K562 (cell line): ENCODE measurements at regions not wholly inside any gene's neighbourhood (a gene's known extent, or its start where the extent isn't known, plus 50 kb on each side); places are given as distances from the start of the nearest gene placed in this dataset.

ENCODE experiments used
- ATAC-seq: fragments of 200-7000 bp; cut with Tn5 transposase; 3 replicates; pipeline ENCODE4 v1.9.1; 2020; ENCODE audit warnings: moderate library complexity
- BruUV-seq: library from RNA; stranded (reverse); fragments of 400-500 nt; replicated peaks from 2 replicates; lab custom pipeline; 2021; lab: Mats Ljungman, UMichigan
- CTCF ChIA-PET: fragments of 300-600 bp; formaldehyde crosslinking; extraction: SDS; loops from one replicate; lab custom pipeline; 2021; ENCODE audit warnings: low intra/inter-chr PET ratio; lab: Yijun Ruan, JAX
- POLR2A ChIA-PET: fragments of 300-600, 350-650 bp; sonication (Branson Sonifier 250); formaldehyde crosslinking; extraction: SDS; loops from one replicate; lab custom pipeline; 2021; ENCODE audit warnings: antibody characterized with exemption, inconsistent platforms; lab: Yijun Ruan, JAX
- DNase-seq, 4 experiments: peaks; one replicate each; pipeline versions ENCODE4 v3.0.0 to v3.0.0-alpha.2; 2011 to 2018; ENCODE audit warnings: low spot score in 3 of 4, mixed read lengths in 3 of 4; ENCODE audit errors: extremely low read depth in 1 of 4
- FAIRE-seq: peaks from 2 replicates; lab custom pipeline; 2011; peaks lifted over from hg19 to GRCh38; lab: Jason Lieb, UNC
- H2AFZ ChIP-seq: 2 replicates; pipeline ENCODE4 v1.6.0; 2011; ENCODE audit warnings: low read depth, low read length, control low read depth, inconsistent platforms
- H3K27ac ChIP-seq: fragments of 200-600 bp; 3 replicates; pipeline ENCODE4 v1.8.0; 2011; ENCODE audit warnings: low read depth, mild to moderate bottlenecking, control low read depth, inconsistent platforms, low read length, moderate library complexity, mixed read lengths; ENCODE audit errors: extremely low read depth
- H3K27me3 ChIP-seq, 2 experiments: fragments of 300-600 bp in 1 of 2; 2 replicates in 1 of 2; 3 replicates in 1 of 2; pipeline versions ENCODE4 v1.6.0 to v1.8.0; 2011; ENCODE audit warnings: inconsistent platforms in 2 of 2, low read length in 2 of 2, mild to moderate bottlenecking in 1 of 2, mixed read lengths in 1 of 2, moderate library complexity in 1 of 2; ENCODE audit not compliant: control insufficient read depth in 2 of 2, insufficient read depth in 2 of 2
- H3K36me3 ChIP-seq: fragments of 300-600 bp; 3 replicates; pipeline ENCODE4 v1.8.0; 2011; ENCODE audit warnings: mild to moderate bottlenecking, low read length, inconsistent platforms; ENCODE audit not compliant: control insufficient read depth, insufficient read depth
- H3K4me1 ChIP-seq, 2 experiments: fragments of 200-600 bp in 1 of 2; replicated peaks in 1 of 2; 2 replicates in 1 of 2; 3 replicates in 1 of 2; pipeline versions ENCODE4 v1.5.1 to v1.8.0; 2011; ENCODE audit warnings: inconsistent platforms in 2 of 2, low read length in 2 of 2, mild to moderate bottlenecking in 1 of 2, mixed read lengths in 1 of 2, moderate library complexity in 1 of 2; ENCODE audit not compliant: control insufficient read depth in 2 of 2, insufficient read depth in 2 of 2
- H3K4me2 ChIP-seq: 2 replicates; pipeline ENCODE4 v1.6.1; 2011; ENCODE audit warnings: low read length, control low read depth, inconsistent platforms, mixed read lengths; ENCODE audit not compliant: insufficient read depth
- H3K4me3 ChIP-seq: fragments of 200-600 bp; sonication (generic), shearing (Covaris generic); 2 replicates; pipeline ENCODE4 v1.5.1; 2016; ENCODE audit warnings: control low read depth, inconsistent platforms
- H3K79me2 ChIP-seq: fragments of 200-600 bp; 3 replicates; pipeline ENCODE4 v1.8.0; 2011; ENCODE audit warnings: low read length, inconsistent platforms; ENCODE audit not compliant: control insufficient read depth, insufficient read depth
- H3K9ac ChIP-seq, 2 experiments: 2 replicates each; pipeline versions ENCODE4 v1.6.0 to v1.6.1; 2011; ENCODE audit warnings: low read depth in 2 of 2, low read length in 2 of 2, control low read depth in 1 of 2, inconsistent platforms in 1 of 2, mild to moderate bottlenecking in 1 of 2, mixed read lengths in 1 of 2; ENCODE audit not compliant: insufficient read depth in 1 of 2
- H3K9me1 ChIP-seq: one replicate; pipeline ENCODE4 v1.6.0; 2011; ENCODE audit warnings: inconsistent platforms, mild to moderate bottlenecking, low read length, moderate library complexity; ENCODE audit not compliant: control insufficient read depth, insufficient read depth
- H3K9me3 ChIP-seq: replicated peaks from 2 replicates; pipeline ENCODE4 v1.5.1; 2011; ENCODE audit warnings: low read depth, low read length, inconsistent platforms; ENCODE audit not compliant: control insufficient read depth, insufficient read depth
- H4K20me1 ChIP-seq: replicated peaks from 2 replicates; pipeline ENCODE4 v1.6.1; 2011; ENCODE audit warnings: low read length, inconsistent platforms, mixed read lengths; ENCODE audit not compliant: control insufficient read depth, insufficient read depth
- ATF7 ChIP-seq: fragments of 450-650 bp; IDR thresholded peaks from 2 replicates; pipeline ENCODE4 v1.7.1; 2014; ENCODE audit warnings: mild to moderate bottlenecking, moderate library complexity
- E2F4 ChIP-seq: sonication (generic); formaldehyde crosslinking; IDR thresholded peaks from 2 replicates; pipeline ENCODE4 v1.8.0; 2022; ENCODE audit warnings: mild to moderate bottlenecking, low read depth, missing genetic modification reagents
- GABPA ChIP-seq: fragments of 200-800 bp; sonication (Bioruptor generic); conservative IDR thresholded peaks from 2 replicates; pipeline ENCODE4 v1.6.1; 2016; ENCODE audit warnings: low read depth, missing genetic modification characterization, missing compliant biosample characterization
- MITF ChIP-seq: IDR thresholded peaks from 2 replicates; pipeline ENCODE4 v1.6.1; 2014; ENCODE audit warnings: antibody characterized with exemption
- NRF1 ChIP-seq, 2 experiments: fragments of 450-650 bp; IDR thresholded peaks in 1 of 2; conservative IDR thresholded peaks in 1 of 2; 2 replicates each; pipeline ENCODE4 v1.6.1; 2014; ENCODE audit warnings: mild to moderate bottlenecking in 2 of 2
- PRDM10 ChIP-seq: fragments of 450-650 bp; IDR thresholded peaks from 2 replicates; pipeline ENCODE4 v1.6.1; 2018; ENCODE audit not compliant: partially characterized antibody
- XRCC3 ChIP-seq: fragments of 450-650 bp; IDR thresholded peaks from 2 replicates; pipeline ENCODE4 v1.6.1; 2017; ENCODE audit warnings: mild to moderate bottlenecking, moderate library complexity
- ZNF551 ChIP-seq: fragments of 250-450 bp; sonication (Bioruptor Pico); IDR thresholded peaks from 2 replicates; pipeline ENCODE4 v1.5.0; 2021; ENCODE audit warnings: mild to moderate bottlenecking, moderate library complexity
- ZNF586 ChIP-seq: fragments of 450-650 bp; formaldehyde crosslinking; conservative IDR thresholded peaks from 2 replicates; pipeline ENCODE4 v1.4.0; 2020; ENCODE audit warnings: mild to moderate bottlenecking, moderate library complexity
- ZNF79 ChIP-seq: fragments of 250-450 bp; sonication (Bioruptor Pico); IDR thresholded peaks from 2 replicates; pipeline ENCODE4 v1.4.0; 2020; ENCODE audit warnings: low read depth, mild to moderate bottlenecking, moderate library complexity
- WGBS: fragments of 100-300 bp; shearing (Covaris generic); methylation state at CpG from one replicate; pipeline ENCODE4 v1.1.6; 2016; ENCODE audit warnings: low coverage, mixed read lengths; ENCODE audit not compliant: insufficient coverage; ENCODE audit errors: missing lambda C conversion rate; 5-methylcytosine and 5-hydroxymethylcytosine counted together
- in situ Hi-C: fragments of 300-500 bp; cut with MboI; formaldehyde crosslinking; loops from 4 replicates; pipeline ENCODE4 v1.15.0; 2018; ENCODE audit warnings: inconsistent platforms, mixed read lengths
- intact Hi-C: fragments of 100-400 bp; cut with micrococcal nuclease; formaldehyde crosslinking; loops from 2 replicates; pipeline ENCODE4 v1.14.2; 2022
- TF ChIP-seq, protein P1 (sequence below): fragments of 250-450 bp; sonication (Bioruptor Pico); IDR thresholded peaks from 2 replicates; pipeline ENCODE4 v1.4.0; 2020
- TF ChIP-seq, protein P2 (sequence below): fragments of 250-450 bp; sonication (Bioruptor Pico); IDR thresholded peaks from 2 replicates; pipeline ENCODE4 v1.5.0; 2020; ENCODE audit warnings: mild to moderate bottlenecking, borderline replicate concordance

GRCh38 chr11:130529366-130529765 is 80.9 kb downstream of the ADAMTS15 start:
- Histone ChIP-seq H2AFZ (no peak overlapping the region), H3K4me2 (no peak overlapping the region), H3K27me3 (peaks cover 10 to 25% of the 10 kb centered on the region in 2 experiments; a peak in 4 of 5 replicates)

More at GRCh38 chr11:130529366-130529765, 80.9 kb downstream of the ADAMTS15 start:
- H3K4me1 ChIP-seq: no peaks in the 10 kb centered on the region
- no peak overlapping the region for H3K9ac ChIP-seq
- no peak for DNase-seq
- no peak for FAIRE-seq
- no peak overlapping the region for H3K27ac ChIP-seq
- H3K9me3 ChIP-seq: no peaks in the 10 kb centered on the region
- no TSS peak for BruUV-seq
- in situ Hi-C loops (no loop called here), intact Hi-C loops (no loop called here)
- H3K4me3 ChIP-seq: no peak overlapping the region
- no peak for ATAC-seq
- ChIA-PET CTCF (no interaction called here), POLR2A (no interaction called here)
- H3K9me1 ChIP-seq: no peaks in the 10 kb centered on the region
- 0% methylated on average over 5 of the region's 5 CpGs for WGBS
- H3K79me2 ChIP-seq: no peaks in the 10 kb centered on the region
- no peaks in the 10 kb centered on the region for H4K20me1 ChIP-seq
- TF ChIP-seq PRDM10 (no peak), ZNF586 (CRISPR knock-in tag) (no peak), ZNF551 (no peak), ZNF79 (CRISPR knock-in tag) (no peak), XRCC3 (no peak), E2F4 (CRISPR knock-in tag) (no peak), NRF1 (conservative IDR thresholded peaks at IDR 0.05 in 1 of 2, IDR thresholded peaks at IDR 0.05 in 1 of 2) (no peak), GABPA (no peak), MITF (no peak), ATF7 (no peak)
- TF ChIP-seq, protein P1, sequence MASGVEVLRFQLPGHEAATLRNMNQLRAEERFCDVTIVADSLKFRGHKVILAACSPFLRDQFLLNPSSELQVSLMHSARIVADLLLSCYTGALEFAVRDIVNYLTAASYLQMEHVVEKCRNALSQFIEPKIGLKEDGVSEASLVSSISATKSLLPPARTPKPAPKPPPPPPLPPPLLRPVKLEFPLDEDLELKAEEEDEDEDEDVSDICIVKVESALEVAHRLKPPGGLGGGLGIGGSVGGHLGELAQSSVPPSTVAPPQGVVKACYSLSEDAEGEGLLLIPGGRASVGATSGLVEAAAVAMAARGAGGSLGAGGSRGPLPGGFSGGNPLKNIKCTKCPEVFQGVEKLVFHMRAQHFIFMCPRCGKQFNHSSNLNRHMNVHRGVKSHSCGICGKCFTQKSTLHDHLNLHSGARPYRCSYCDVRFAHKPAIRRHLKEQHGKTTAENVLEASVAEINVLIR: no peak
- TF ChIP-seq, protein P2, sequence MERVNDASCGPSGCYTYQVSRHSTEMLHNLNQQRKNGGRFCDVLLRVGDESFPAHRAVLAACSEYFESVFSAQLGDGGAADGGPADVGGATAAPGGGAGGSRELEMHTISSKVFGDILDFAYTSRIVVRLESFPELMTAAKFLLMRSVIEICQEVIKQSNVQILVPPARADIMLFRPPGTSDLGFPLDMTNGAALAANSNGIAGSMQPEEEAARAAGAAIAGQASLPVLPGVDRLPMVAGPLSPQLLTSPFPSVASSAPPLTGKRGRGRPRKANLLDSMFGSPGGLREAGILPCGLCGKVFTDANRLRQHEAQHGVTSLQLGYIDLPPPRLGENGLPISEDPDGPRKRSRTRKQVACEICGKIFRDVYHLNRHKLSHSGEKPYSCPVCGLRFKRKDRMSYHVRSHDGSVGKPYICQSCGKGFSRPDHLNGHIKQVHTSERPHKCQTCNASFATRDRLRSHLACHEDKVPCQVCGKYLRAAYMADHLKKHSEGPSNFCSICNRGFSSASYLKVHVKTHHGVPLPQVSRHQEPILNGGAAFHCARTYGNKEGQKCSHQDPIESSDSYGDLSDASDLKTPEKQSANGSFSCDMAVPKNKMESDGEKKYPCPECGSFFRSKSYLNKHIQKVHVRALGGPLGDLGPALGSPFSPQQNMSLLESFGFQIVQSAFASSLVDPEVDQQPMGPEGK (CRISPR knock-in tag): no peak
- H3K36me3 ChIP-seq: no peaks in the 10 kb centered on the region
